HG03196 (cell line): ENCODE measurements at regions not wholly inside any gene's neighbourhood (a gene's known extent, or its start where the extent isn't known, plus 50 kb on each side); places are given as distances from the start of the nearest gene placed in this dataset.

Source experiments
- ATAC-seq: cut with Tn5 transposase; IDR thresholded peaks from one replicate; pipeline ENCODE4 v1.9.1; 2021; ENCODE audit not compliant: unreplicated experiment

GRCh38 chr5:175388531-175388930, 55.5 kb downstream of the DRD1 start:
- no peak for ATAC-seq

GRCh38 chr5:175387144-175387543, 56.8 kb downstream of the DRD1 start:
- no peak for ATAC-seq

- no peak for ATAC-seq
Observed at GRCh38 chr5:175386526-175386925, 57.5 kb downstream of the DRD1 start.

- ATAC-seq = no peak
Observed at GRCh38 chr5:175385691-175386362, 58.2 kb downstream of the DRD1 start.

DNA sequence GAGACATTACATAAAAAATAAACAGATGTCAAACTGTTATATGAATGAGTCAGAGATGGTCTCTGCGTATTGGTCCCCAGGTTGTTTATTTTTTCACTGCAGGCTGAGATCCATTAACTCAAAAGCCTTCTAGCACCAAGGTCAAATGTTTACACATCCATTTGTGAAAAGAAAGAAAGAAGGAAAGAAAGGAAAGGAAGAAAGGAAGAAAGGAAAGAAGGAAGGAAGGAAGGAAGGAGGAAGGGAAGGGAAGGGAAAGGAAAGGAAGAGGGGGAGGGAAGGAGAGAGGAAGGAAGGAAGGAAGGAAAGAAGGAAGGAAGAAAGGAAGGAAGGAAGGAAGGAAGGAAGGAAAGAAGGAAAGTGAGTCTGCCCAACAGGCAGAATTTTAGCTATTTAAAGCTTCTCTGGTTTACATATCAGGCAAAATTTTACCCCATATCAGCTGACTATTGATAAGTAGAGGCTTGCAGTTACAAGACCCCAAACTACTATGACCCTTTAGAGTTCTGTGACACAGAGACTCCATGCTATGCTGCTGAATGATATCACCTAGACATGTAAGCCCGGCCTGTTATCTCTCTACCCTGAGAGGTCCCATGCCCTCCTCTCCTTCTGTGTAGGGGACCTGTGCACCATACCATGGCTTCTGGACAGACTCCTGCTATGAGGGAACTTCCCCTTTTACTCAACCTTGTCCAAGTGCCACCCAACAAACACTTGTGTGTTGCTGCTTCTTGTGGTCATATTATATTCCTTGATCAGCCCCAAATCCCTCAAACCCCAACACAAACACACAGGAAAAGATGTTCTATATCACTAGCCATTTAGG, 59.0 kb downstream of the DRD1 start:
- ATAC-seq = no peak

DNA sequence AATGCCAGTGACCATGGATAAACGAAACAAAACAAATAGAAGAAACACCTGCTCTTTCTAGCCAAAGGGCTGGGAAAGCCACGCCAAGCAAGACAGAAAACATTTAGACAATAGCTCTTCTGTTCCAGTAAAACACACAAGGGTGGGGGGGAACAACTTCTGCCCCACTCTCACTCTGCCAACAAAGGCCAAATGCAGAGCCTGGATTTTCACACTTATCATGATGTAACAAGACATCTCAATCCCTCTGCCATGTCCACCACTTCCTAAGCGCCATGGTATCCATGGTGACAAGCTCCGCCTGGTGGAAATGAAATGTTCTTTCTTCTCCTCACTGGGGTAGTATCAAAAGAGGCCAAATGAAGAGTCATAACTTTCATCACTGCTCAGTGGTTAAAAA, 60.6 kb downstream of the DRD1 start:
- ATAC-seq = no peak

- no peak for ATAC-seq
Observed at GRCh38 chr5:175382171-175382570, 61.8 kb downstream of the DRD1 start.

DNA sequence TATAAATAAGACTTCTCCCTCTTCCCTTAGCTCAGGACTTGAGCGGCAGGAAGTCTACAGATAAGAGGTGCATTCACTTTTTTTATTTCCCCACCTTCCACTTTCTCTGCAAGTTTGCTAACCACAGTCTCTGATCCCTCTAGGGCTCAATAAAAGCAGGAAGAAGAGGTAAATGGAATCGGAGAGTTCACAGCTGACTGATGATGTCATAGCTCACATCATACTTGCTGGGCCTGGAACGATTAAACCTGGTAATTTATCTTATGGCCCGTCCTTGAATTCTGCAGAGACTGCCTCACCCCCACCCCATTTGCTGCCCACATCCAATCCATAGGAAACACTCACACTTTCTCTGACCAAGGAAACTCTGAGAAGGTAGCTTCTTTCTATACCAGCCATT, 62.9 kb downstream of the DRD1 start:
- no peak for ATAC-seq

GRCh38 chr5:175380701-175381100, 63.3 kb downstream of the DRD1 start:
- ATAC-seq = no peak

DNA sequence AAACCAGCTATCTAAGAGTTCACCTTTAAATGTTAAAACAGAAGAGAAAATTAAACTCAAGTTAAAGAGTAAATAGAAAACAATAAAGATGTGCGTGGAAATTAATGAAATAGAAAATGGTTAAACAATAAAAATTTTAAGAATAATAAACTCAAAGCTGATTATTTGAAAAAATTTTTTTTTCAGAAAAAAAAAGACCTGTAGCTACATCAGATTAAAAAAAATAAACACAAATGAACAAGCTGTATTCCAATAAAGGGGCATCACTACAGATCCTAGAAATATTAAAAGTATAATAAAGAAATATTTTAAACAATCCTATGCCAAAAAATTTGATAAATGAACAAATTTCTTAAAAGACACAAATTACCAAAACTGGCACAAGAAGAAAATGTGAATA, 64.1 kb downstream of the DRD1 start:
- no peak for ATAC-seq

DNA sequence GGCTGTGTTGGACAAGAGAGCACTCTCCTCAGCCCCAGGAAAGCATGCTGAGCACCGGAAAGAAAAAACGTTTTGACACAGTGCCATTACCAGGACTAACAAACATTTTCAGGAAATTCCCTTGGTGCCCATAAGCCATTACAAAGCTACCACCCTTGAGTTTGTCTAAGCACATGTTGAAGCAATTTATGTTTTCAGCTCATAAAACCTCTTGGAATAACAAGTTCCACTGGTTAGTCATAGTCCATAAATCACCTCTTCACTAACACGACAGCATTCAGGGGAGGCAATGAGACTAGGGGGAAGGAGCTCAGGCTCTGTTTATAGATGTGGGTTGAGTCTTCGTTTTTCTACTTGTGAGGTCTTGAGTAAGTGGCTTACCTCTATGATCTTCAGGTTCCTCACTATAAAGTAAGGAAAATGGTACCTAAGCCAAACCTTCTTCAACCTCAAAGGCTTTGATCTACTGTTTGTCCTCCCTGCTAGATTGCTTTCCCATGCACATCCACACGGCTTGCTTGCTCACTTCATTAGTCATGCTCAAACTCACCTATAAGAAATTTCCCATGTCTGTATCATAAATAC, 65.4 kb downstream of the DRD1 start:
- ATAC-seq = no peak

DNA sequence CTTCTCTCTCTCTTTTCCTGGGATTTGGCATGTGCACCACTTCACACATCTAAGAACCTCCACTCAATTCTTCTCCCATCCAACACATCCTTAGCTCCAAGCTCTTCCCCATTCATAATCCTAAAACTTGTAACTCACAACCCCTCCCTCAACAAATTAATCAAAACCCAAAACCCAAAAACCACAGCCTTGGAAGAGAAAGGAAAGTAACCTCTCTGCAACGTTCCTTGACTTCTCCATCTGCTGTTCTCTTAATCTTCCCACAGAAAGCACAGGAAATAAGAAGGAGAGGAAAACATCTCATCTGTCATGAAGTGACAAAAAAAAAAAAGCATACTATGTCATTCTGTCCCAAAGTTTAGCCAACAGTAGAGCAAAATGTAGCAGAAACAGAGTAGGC, 66.2 kb downstream of the DRD1 start:
- ATAC-seq = no peak

DNA sequence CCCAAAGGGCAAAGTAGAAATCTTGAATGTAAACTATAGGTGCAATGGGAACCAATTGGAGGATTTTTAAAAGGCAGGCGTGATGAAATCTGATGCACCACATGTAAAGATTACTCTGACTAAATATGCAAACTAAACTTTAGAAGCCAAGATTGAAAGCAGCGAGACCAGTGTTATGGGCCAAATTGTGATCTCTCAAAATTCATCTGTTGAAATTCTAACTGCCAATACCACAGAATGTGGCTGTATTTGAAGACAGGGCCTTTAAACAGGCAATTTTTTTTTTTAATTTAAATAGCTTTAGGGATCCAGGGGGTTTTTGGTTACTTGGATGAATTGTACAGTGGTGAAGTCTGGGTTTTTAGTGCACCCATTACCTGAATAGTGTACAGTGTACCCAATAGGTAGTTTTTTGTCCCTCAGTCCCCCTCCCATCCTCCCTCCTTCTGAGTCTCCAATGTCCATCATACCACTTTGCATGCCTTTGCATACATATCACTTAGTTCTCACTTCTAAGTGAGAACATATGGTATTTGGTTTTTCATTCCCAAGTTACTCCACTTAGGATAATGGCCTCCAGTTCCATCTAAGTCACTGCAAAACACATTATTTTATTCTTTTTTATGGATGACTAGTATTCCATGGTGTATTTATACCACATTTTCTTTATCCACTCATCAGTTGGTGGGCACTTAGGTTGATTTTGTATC, 69.7 kb downstream of the DRD1 start:
- ATAC-seq = no peak

DNA sequence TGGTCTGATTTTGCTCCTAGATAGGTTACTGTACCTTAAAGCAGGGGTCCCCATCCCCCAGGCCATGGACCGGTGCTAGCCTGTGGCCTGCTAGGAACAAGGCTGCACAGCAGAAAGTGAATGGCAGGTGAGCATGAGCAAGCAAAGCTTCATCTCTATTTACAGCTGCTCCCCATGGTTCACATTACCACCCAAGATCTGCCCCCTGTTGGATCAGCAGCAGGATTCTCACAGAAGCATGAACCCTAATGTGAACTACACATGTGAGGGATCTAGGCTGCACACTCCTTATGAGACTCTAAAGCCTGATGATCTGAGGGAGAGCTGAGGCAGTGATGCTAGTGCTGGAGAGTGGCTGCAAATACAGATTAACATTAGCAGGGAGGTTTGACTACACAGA, 78.1 kb downstream of the DRD1 start:
- no peak for ATAC-seq

- ATAC-seq = no peak
Observed at GRCh38 chr5:175363300-175363699, 80.7 kb downstream of the DRD1 start.

GRCh38 chr5:175357995-175358394, 86.0 kb downstream of the DRD1 start:
- no peak for ATAC-seq

GRCh38 chr5:175356428-175356827, 87.6 kb downstream of the DRD1 start:
- no peak for ATAC-seq

- no peak for ATAC-seq
Observed at GRCh38 chr5:175354964-175355363, 89.0 kb downstream of the DRD1 start.

GRCh38 chr5:175353926-175354325, 90.1 kb downstream of the DRD1 start:
- no peak for ATAC-seq

DNA sequence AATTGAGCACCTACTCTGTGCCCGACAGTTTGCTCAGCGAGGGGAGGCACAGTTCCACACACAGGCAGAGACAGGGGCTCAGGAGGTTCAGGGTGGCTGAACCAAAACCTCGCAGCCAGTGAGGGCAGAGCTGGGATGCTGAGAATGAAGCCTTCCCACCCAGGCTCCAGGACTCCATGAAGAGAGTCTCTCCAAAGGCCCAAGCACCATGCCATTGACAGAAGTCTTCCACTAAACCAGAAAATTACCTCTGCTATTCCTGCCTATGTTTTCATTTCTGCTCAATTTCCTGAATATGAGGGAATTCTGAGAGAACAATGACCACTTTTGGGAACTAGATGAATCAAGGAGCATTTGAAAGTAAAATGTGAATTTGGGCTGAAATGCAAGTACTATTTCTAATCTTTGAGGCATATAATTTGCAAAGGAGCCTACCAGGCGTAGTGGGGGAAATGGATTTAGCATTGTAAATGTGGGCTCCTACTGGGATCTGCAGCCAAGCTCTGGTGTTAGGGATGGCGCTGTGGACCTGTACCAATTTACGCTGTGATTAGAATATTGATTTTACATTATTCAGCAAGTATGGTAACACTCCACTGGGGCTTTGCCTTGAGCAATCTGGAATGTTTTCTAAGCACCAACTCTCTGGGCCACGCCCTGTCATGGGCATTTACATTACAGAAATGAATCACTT, 91.9 kb downstream of the DRD1 start:
- no peak for ATAC-seq

DNA sequence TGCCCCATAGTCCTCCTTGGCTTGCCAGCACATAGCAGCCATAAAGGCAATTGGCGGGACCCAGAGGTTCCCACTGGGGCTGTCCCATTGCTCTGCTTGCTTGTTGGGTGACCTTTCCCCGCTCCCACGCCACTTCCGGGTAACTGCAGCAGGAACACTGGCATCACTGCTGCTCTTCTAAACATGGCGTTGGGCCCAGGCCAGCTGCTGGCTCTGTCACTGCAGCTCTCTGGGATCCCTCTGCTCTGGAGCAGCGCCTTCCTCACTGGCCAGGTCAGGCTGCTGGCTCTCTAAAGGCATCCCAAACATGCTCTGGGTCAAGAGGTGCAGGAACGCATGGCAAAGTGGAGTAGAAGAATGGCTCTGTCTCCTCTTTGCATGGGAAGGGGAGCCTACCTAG, 92.9 kb downstream of the DRD1 start:
- ATAC-seq = no peak
